Panc1 (cell line): ENCODE measurements at regions not wholly inside any gene's neighbourhood (a gene's known extent, or its start where the extent isn't known, plus 50 kb on each side); places are given as distances from the start of the nearest gene placed in this dataset.

Experiments
- ATAC-seq: fragments of 200-7000 bp; cut with Tn5 transposase; 2 replicates; pipeline ENCODE4 v1.9.1; 2020; ENCODE audit warnings: mild to moderate bottlenecking, moderate library complexity
- BruUV-seq: library from RNA; stranded (reverse); fragments of 400-500 nt; replicated peaks from 2 replicates; lab custom pipeline; 2021; lab: Mats Ljungman, UMichigan
- CTCF ChIA-PET: fragments of 300-600 bp; sonication (Branson Sonifier 250); formaldehyde crosslinking; loops from one replicate; lab custom pipeline; 2022; ENCODE audit warnings: antibody characterized with exemption; lab: Charles Lee
- POLR2A ChIA-PET: fragments of 300-600 bp; sonication (Branson Sonifier 250); formaldehyde crosslinking; loops from one replicate; lab custom pipeline; 2022; ENCODE audit warnings: antibody characterized with exemption; lab: Charles Lee
- DNase-seq: peaks from one replicate; pipeline ENCODE4 v3.0.0-alpha.2; 2010; ENCODE audit warnings: low read depth, low spot score
- H3K27ac ChIP-seq: 2 replicates; pipeline ENCODE4 v1.5.1; 2011; ENCODE audit warnings: mild to moderate bottlenecking, low read length, inconsistent platforms
- H3K27me3 ChIP-seq: fragments of 200-500 bp; sonication (Bioruptor generic); 2 replicates; pipeline ENCODE4 v1.6.0; 2014; ENCODE audit warnings: low read length, inconsistent platforms; ENCODE audit not compliant: control insufficient read depth, insufficient read depth
- H3K36me3 ChIP-seq: fragments of 200-500 bp; sonication (Bioruptor generic); 2 replicates; pipeline ENCODE4 v1.5.1; 2014; ENCODE audit warnings: inconsistent platforms, mild to moderate bottlenecking, low read length, moderate library complexity; ENCODE audit not compliant: control insufficient read depth, insufficient read depth
- H3K4me1 ChIP-seq: 2 replicates; pipeline ENCODE4 v1.5.1; 2011; ENCODE audit warnings: inconsistent platforms, mild to moderate bottlenecking, low read length, moderate library complexity; ENCODE audit not compliant: control insufficient read depth, insufficient read depth
- H3K4me3 ChIP-seq, 2 experiments: 2 replicates each; pipeline ENCODE4 v1.5.1; 2011 to 2012; ENCODE audit warnings: low read depth in 2 of 2, low read length in 2 of 2, mild to moderate bottlenecking in 2 of 2, inconsistent platforms in 1 of 2, moderate library complexity in 1 of 2
- H3K9me3 ChIP-seq: fragments of 200-500 bp; sonication (Bioruptor generic); 2 replicates; pipeline ENCODE4 v1.5.1; 2014; ENCODE audit warnings: low read depth, mild to moderate bottlenecking, inconsistent platforms, low read length, moderate library complexity; ENCODE audit not compliant: control insufficient read depth, insufficient read depth
- CTCF ChIP-seq: fragments of 450-650 bp; IDR thresholded peaks from 2 replicates; pipeline ENCODE4 v1.5.1; 2017; ENCODE audit warnings: mild to moderate bottlenecking
- POLR2AphosphoS5 ChIP-seq: IDR thresholded peaks from 2 replicates; pipeline ENCODE4 v1.6.1; 2012; ENCODE audit warnings: mild to moderate bottlenecking, low read depth, low read length, moderate library complexity
- REST ChIP-seq, 2 experiments: IDR thresholded peaks; 2 replicates each; pipeline ENCODE4 v1.6.1; 2011 to 2012; ENCODE audit warnings: low read depth in 2 of 2, control low read depth in 1 of 2, low read length in 1 of 2, mild to moderate bottlenecking in 1 of 2, moderate library complexity in 1 of 2; ENCODE audit not compliant: insufficient read depth in 1 of 2
- SIN3A ChIP-seq: IDR thresholded peaks from 2 replicates; pipeline ENCODE4 v1.6.1; 2012; ENCODE audit warnings: low read depth, mild to moderate bottlenecking, low read length, moderate library complexity, borderline replicate concordance; ENCODE audit not compliant: insufficient read depth
- TCF7L2 ChIP-seq: IDR thresholded peaks from 2 replicates; pipeline ENCODE4 v1.6.1; 2011; ENCODE audit warnings: mild to moderate bottlenecking, low read depth, low read length, inconsistent platforms
- in situ Hi-C: cut with HindIII; loops from 2 replicates; pipeline ENCODE4 v1.10.0; 2016; ENCODE audit warnings: low sequenced_read_pairs, low pct_unique_long_range_greater_than_20kb
- intact Hi-C: fragments of 100-400 bp; cut with micrococcal nuclease; formaldehyde crosslinking; loops from one replicate; pipeline ENCODE4 v1.10.0; 2022; ENCODE audit not compliant: unreplicated experiment

GRCh38 chr18:75638776-75639471 is 211.4 kb upstream of the SMIM21 start:
- no peak overlapping the region for H3K4me3 ChIP-seq
- no peaks in the 10 kb centered on the region for H3K9me3 ChIP-seq
- H3K36me3 ChIP-seq = no peaks in the 10 kb centered on the region
- no peaks in the 10 kb centered on the region for H3K4me1 ChIP-seq
- no peak for DNase-seq
- POLR2A ChIA-PET = no interaction called here
- no peak for TF ChIP-seq POLR2AphosphoS5
- TF ChIP-seq SIN3A = no peak
- no peak for TF ChIP-seq TCF7L2
- no peak for TF ChIP-seq CTCF
- no peak overlapping the region for H3K27ac ChIP-seq
- intact Hi-C loops = no loop called here
- no peaks in the 10 kb centered on the region for H3K27me3 ChIP-seq
- CTCF ChIA-PET = no interaction called here
- in situ Hi-C loops = no loop called here
- no TSS peak for BruUV-seq
- ATAC-seq = no peak

- Histone ChIP-seq H3K4me1 (no peaks in the 10 kb centered on the region), H3K27ac (no peak overlapping the region), H3K9me3 (no peaks in the 10 kb centered on the region), H3K36me3 (no peaks in the 10 kb centered on the region), H3K4me3 (no peak overlapping the region), H3K27me3 (no peaks in the 10 kb centered on the region)
- DNase-seq (no peak), ATAC-seq (no peak)
- CTCF ChIA-PET = no interaction called here
- in situ Hi-C loops (no loop called here), intact Hi-C loops (no loop called here)
- BruUV-seq = no TSS peak
- TF ChIP-seq TCF7L2 (no peak), CTCF (no peak), REST (IDR thresholded peaks at IDR 0.05; ENCODE audit: insufficient read depth in 1 of 2, low read depth in 2 of 2, low read length in 1 of 2) (no peak), POLR2AphosphoS5 (no peak), SIN3A (no peak)
- POLR2A ChIA-PET = no interaction called here
Observed at GRCh38 chr18:75638223-75638775, 210.8 kb upstream of the SMIM21 start.
